HCT116 (cell line): ENCODE measurements at regions not wholly inside any gene's neighbourhood (a gene's known extent, or its start where the extent isn't known, plus 50 kb on each side); places are given as distances from the start of the nearest gene placed in this dataset.

Experiments
- ATAC-seq: fragments of 200-7000 bp; cut with Tn5 transposase; 2 replicates; pipeline ENCODE4 v1.9.1; 2020; ENCODE audit warnings: mild to moderate bottlenecking, moderate library complexity
- BruUV-seq: library from RNA; stranded (reverse); fragments of 400-500 nt; replicated peaks from 2 replicates; lab custom pipeline; 2021; lab: Mats Ljungman, UMichigan
- CTCF ChIA-PET: fragments of 300-600 bp; sonication (Branson Sonifier 250); formaldehyde crosslinking; loops from one replicate; lab custom pipeline; 2021; ENCODE audit warnings: antibody characterized with exemption; lab: Charles Lee
- POLR2A ChIA-PET: fragments of 300-600, 350-600 bp; sonication (Branson Sonifier 250); formaldehyde crosslinking; loops from one replicate; lab custom pipeline; 2021; ENCODE audit warnings: antibody characterized with exemption; lab: Charles Lee
- RAD21 ChIA-PET, 2 experiments: fragments of 300-600 bp; sonication (Branson Sonifier 250); formaldehyde crosslinking; loops; one replicate each; lab custom pipeline; 2023; ENCODE audit warnings: low total read pairs in 2 of 2; ENCODE audit not compliant: uncharacterized antibody in 2 of 2, unreplicated experiment in 2 of 2, low non-redundant PET in 1 of 2; lab: Charles Lee
- DNase-seq: peaks from one replicate; pipeline ENCODE4 v3.0.0-alpha.2; 2010; ENCODE audit warnings: low read depth, low spot score
- H2AFZ ChIP-seq: fragments of 200-600 bp; shearing (Covaris generic), sonication (generic); 2 replicates; pipeline ENCODE4 v1.6.1; 2017; ENCODE audit warnings: low read depth, mixed run types, mixed read lengths, antibody characterized with exemption, low read length; ENCODE audit not compliant: poor library complexity, severe bottlenecking
- H3K27ac ChIP-seq: 2 replicates; pipeline ENCODE4 v1.5.1; 2012; ENCODE audit warnings: low read depth, low read length
- H3K27me3 ChIP-seq: fragments of 200-600 bp; sonication (generic); 2 replicates; pipeline ENCODE4 v1.6.1; 2016; ENCODE audit warnings: mixed run types, low read length, mixed read lengths; ENCODE audit not compliant: insufficient read depth
- H3K36me3 ChIP-seq, 2 experiments: fragments of 200-500 bp in 1 of 2; fragments of 200-600 bp in 1 of 2; sonication (Bioruptor generic) in 1 of 2; sonication (generic) in 1 of 2; 2 replicates each; pipeline versions ENCODE4 v1.5.1 to v1.6.1; 2014 to 2016; ENCODE audit warnings: low read length in 2 of 2, inconsistent platforms in 1 of 2, mixed read lengths in 1 of 2, mixed run types in 1 of 2; ENCODE audit not compliant: insufficient read depth in 2 of 2, control insufficient read depth in 1 of 2
- H3K4me1 ChIP-seq, 2 experiments: fragments of 200-600 bp in 1 of 2; sonication (generic) in 1 of 2; 2 replicates each; pipeline versions ENCODE4 v1.5.1 to v1.6.1; 2012 to 2017; ENCODE audit warnings: low read length in 2 of 2, inconsistent platforms in 1 of 2, mild to moderate bottlenecking in 1 of 2, mixed read lengths in 1 of 2, mixed run types in 1 of 2, moderate library complexity in 1 of 2; ENCODE audit not compliant: insufficient read depth in 2 of 2, control insufficient read depth in 1 of 2
- H3K4me2 ChIP-seq: fragments of 200-600 bp; sonication (generic); 2 replicates; pipeline ENCODE4 v1.6.1; 2017; ENCODE audit warnings: mixed run types, low read length, mixed read lengths
- H3K4me3 ChIP-seq, 2 experiments: fragments of 200-600 bp in 1 of 2; sonication (generic) in 1 of 2; replicated peaks in 1 of 2; 2 replicates each; pipeline ENCODE4 v1.5.1; 2011 to 2016; ENCODE audit warnings: low read length in 2 of 2, control low read depth in 1 of 2, low read depth in 1 of 2, mild to moderate bottlenecking in 1 of 2, mixed read lengths in 1 of 2, mixed run types in 1 of 2
- H3K79me2 ChIP-seq: fragments of 200-600 bp; sonication (generic); 2 replicates; pipeline ENCODE4 v1.6.1; 2017; ENCODE audit warnings: mild to moderate bottlenecking, mixed run types, low read length, moderate library complexity, mixed read lengths; ENCODE audit not compliant: insufficient read depth
- H3K9ac ChIP-seq: fragments of 200-600 bp; sonication (generic); 2 replicates; pipeline ENCODE4 v1.6.1; 2016; ENCODE audit warnings: low read length, mixed read lengths
- H3K9me2 ChIP-seq: fragments of 200-600 bp; sonication (generic), shearing (Covaris generic); 2 replicates; pipeline ENCODE4 v1.6.1; 2017; ENCODE audit warnings: mixed run types, mild to moderate bottlenecking, moderate library complexity; ENCODE audit not compliant: insufficient read depth
- H3K9me3 ChIP-seq, 2 experiments: fragments of 200-500 bp in 1 of 2; fragments of 200-600 bp in 1 of 2; sonication (Bioruptor generic) in 1 of 2; sonication (generic) in 1 of 2; 2 replicates each; pipeline ENCODE4 v1.6.1; 2014 to 2017; ENCODE audit warnings: low read length in 2 of 2, mixed read lengths in 2 of 2, inconsistent platforms in 1 of 2, low read depth in 1 of 2, mild to moderate bottlenecking in 1 of 2, mixed run types in 1 of 2, moderate library complexity in 1 of 2; ENCODE audit not compliant: control insufficient read depth in 1 of 2, insufficient read depth in 1 of 2
- H4K20me1 ChIP-seq: fragments of 200-600 bp; sonication (generic), shearing (Covaris generic); 2 replicates; pipeline ENCODE4 v1.6.1; 2017; ENCODE audit warnings: mixed run types, mild to moderate bottlenecking, moderate library complexity; ENCODE audit not compliant: insufficient read depth
- CBX3 ChIP-seq: IDR thresholded peaks from 2 replicates; pipeline ENCODE4 v1.6.1; 2012; ENCODE audit warnings: low read depth
- EZH2 ChIP-seq: fragments of 200-600 bp; sonication (generic); IDR thresholded peaks from 2 replicates; pipeline ENCODE4 v1.6.1; 2017; ENCODE audit warnings: antibody characterized with exemption, mixed run types
- FOSL1 ChIP-seq: IDR thresholded peaks from 2 replicates; pipeline ENCODE4 v1.6.1; 2012; ENCODE audit warnings: low read depth
- JUND ChIP-seq: IDR thresholded peaks from 2 replicates; pipeline ENCODE4 v1.6.1; 2012
- POLR2A ChIP-seq: IDR thresholded peaks from 2 replicates; pipeline ENCODE4 v1.7.0; 2011; ENCODE audit warnings: borderline replicate concordance; ENCODE audit not compliant: insufficient read depth, insufficient read length; ENCODE audit errors: extremely low read depth
- POLR2AphosphoS5 ChIP-seq: IDR thresholded peaks from 2 replicates; pipeline ENCODE4 v1.6.1; 2011; ENCODE audit warnings: mild to moderate bottlenecking, low read depth, low read length, moderate library complexity
- SP1 ChIP-seq: IDR thresholded peaks from 2 replicates; pipeline ENCODE4 v1.6.1; 2012; ENCODE audit warnings: low read depth
- TCF7L2 ChIP-seq: IDR thresholded peaks from 2 replicates; pipeline ENCODE4 v1.7.0; 2011; ENCODE audit warnings: borderline replicate concordance, inconsistent platforms; ENCODE audit not compliant: insufficient read depth, insufficient read length; ENCODE audit errors: extremely low read depth
- ZFX ChIP-seq: fragments of 450-650 bp; IDR thresholded peaks from 2 replicates; pipeline ENCODE4 v1.6.1; 2017
- ZNF274 ChIP-seq: fragments of 200-500 bp; sonication (Bioruptor generic); IDR thresholded peaks from 2 replicates; pipeline ENCODE4 v1.6.1; 2014; ENCODE audit warnings: mild to moderate bottlenecking, low read depth, low read length, inconsistent platforms
- intact Hi-C: fragments of 100-400 bp; cut with micrococcal nuclease; formaldehyde crosslinking; loops from 2 replicates; pipeline ENCODE4 v1.10.0; 2022
- TF ChIP-seq, protein P1 (sequence below): IDR thresholded peaks from 2 replicates; pipeline ENCODE4 v1.6.1; 2011; ENCODE audit warnings: mild to moderate bottlenecking, low read length, moderate library complexity; ENCODE audit not compliant: insufficient replicate concordance; ENCODE audit errors: extremely low read depth
- TF ChIP-seq, protein P2 (sequence below), 3 experiments: fragments of 200-600 bp in 1 of 3; sonication (generic) in 1 of 3; IDR thresholded peaks in 2 of 3; conservative IDR thresholded peaks in 1 of 3; 2 replicates each; pipeline ENCODE4 v1.5.1; 2012 to 2017; ENCODE audit warnings: low read depth in 2 of 3, low read length in 2 of 3, antibody characterized with exemption in 1 of 3, borderline replicate concordance in 1 of 3, control low read depth in 1 of 3, mild to moderate bottlenecking in 1 of 3, mixed read lengths in 1 of 3, mixed run types in 1 of 3, moderate library complexity in 1 of 3; ENCODE audit not compliant: insufficient read depth in 1 of 3
- TF ChIP-seq, protein P3 (sequence below): IDR thresholded peaks from 2 replicates; pipeline ENCODE4 v1.6.1; 2012; ENCODE audit warnings: low read depth

- H3K79me2 ChIP-seq, result no peaks in the 10 kb centered on the region
- peak overlapping the region; percentile 57 for H3K4me2 ChIP-seq
- H4K20me1 ChIP-seq, result no peaks in the 10 kb centered on the region
- no peaks in the 10 kb centered on the region for H3K36me3 ChIP-seq
- ChIA-PET POLR2A (no interaction called here), RAD21 (no interaction called here)
- TF ChIP-seq, protein P1, sequence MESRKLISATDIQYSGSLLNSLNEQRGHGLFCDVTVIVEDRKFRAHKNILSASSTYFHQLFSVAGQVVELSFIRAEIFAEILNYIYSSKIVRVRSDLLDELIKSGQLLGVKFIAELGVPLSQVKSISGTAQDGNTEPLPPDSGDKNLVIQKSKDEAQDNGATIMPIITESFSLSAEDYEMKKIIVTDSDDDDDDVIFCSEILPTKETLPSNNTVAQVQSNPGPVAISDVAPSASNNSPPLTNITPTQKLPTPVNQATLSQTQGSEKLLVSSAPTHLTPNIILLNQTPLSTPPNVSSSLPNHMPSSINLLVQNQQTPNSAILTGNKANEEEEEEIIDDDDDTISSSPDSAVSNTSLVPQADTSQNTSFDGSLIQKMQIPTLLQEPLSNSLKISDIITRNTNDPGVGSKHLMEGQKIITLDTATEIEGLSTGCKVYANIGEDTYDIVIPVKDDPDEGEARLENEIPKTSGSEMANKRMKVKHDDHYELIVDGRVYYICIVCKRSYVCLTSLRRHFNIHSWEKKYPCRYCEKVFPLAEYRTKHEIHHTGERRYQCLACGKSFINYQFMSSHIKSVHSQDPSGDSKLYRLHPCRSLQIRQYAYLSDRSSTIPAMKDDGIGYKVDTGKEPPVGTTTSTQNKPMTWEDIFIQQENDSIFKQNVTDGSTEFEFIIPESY, result no peak
- TF ChIP-seq POLR2AphosphoS5 (no peak), JUND (no peak; the same call in 1 of the 2 replicates), CBX3 (no peak), EZH2 (no peak), TCF7L2 (no peak), ZNF274 (no peak), ZFX (no peak), POLR2A (no peak), SP1 (no peak), FOSL1 (no peak)
- TF ChIP-seq, protein P2, sequence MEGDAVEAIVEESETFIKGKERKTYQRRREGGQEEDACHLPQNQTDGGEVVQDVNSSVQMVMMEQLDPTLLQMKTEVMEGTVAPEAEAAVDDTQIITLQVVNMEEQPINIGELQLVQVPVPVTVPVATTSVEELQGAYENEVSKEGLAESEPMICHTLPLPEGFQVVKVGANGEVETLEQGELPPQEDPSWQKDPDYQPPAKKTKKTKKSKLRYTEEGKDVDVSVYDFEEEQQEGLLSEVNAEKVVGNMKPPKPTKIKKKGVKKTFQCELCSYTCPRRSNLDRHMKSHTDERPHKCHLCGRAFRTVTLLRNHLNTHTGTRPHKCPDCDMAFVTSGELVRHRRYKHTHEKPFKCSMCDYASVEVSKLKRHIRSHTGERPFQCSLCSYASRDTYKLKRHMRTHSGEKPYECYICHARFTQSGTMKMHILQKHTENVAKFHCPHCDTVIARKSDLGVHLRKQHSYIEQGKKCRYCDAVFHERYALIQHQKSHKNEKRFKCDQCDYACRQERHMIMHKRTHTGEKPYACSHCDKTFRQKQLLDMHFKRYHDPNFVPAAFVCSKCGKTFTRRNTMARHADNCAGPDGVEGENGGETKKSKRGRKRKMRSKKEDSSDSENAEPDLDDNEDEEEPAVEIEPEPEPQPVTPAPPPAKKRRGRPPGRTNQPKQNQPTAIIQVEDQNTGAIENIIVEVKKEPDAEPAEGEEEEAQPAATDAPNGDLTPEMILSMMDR (IDR thresholded peaks at IDR 0.05 in 2 of 3, conservative IDR thresholded peaks at IDR 0.05 in 1 of 3; ENCODE audit: borderline replicate concordance in 1 of 3, insufficient read depth in 1 of 3, low read depth in 2 of 3, low read length in 2 of 3), result no peak
- TF ChIP-seq, protein P3, sequence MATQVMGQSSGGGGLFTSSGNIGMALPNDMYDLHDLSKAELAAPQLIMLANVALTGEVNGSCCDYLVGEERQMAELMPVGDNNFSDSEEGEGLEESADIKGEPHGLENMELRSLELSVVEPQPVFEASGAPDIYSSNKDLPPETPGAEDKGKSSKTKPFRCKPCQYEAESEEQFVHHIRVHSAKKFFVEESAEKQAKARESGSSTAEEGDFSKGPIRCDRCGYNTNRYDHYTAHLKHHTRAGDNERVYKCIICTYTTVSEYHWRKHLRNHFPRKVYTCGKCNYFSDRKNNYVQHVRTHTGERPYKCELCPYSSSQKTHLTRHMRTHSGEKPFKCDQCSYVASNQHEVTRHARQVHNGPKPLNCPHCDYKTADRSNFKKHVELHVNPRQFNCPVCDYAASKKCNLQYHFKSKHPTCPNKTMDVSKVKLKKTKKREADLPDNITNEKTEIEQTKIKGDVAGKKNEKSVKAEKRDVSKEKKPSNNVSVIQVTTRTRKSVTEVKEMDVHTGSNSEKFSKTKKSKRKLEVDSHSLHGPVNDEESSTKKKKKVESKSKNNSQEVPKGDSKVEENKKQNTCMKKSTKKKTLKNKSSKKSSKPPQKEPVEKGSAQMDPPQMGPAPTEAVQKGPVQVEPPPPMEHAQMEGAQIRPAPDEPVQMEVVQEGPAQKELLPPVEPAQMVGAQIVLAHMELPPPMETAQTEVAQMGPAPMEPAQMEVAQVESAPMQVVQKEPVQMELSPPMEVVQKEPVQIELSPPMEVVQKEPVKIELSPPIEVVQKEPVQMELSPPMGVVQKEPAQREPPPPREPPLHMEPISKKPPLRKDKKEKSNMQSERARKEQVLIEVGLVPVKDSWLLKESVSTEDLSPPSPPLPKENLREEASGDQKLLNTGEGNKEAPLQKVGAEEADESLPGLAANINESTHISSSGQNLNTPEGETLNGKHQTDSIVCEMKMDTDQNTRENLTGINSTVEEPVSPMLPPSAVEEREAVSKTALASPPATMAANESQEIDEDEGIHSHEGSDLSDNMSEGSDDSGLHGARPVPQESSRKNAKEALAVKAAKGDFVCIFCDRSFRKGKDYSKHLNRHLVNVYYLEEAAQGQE, result no peak
- TF ChIP-seq, all 23 proteins: peak for 0
- H2AFZ ChIP-seq, result no peak overlapping the region
- no peak overlapping the region for H3K27ac ChIP-seq
- H3K9me3 ChIP-seq, result no peaks in the 10 kb centered on the region
- no peaks in the 10 kb centered on the region for H3K27me3 ChIP-seq
- no TSS peak for BruUV-seq
- ATAC-seq (peak; percentile 46; the same call in 1 of the 2 replicates), DNase-seq (no peak)
- intact Hi-C loops, result no loop called here
- H3K9ac ChIP-seq, result no peak overlapping the region
- H3K9me2 ChIP-seq, result no peaks in the 10 kb centered on the region
- CTCF ChIA-PET, result no interaction called here
- no peak overlapping the region for H3K4me3 ChIP-seq
- peaks cover 2 to 28% of the 10 kb centered on the region in 2 experiments; a peak in 3 of 4 replicates for H3K4me1 ChIP-seq
These were observed 102.2 kb upstream of the SPATA31D4 start for GRCh38 chr9:81825846-81826516.
